CD4-positive, CD25-positive, alpha-beta regulatory T cell (primary cell): ENCODE measurements at regions not wholly inside any gene's neighbourhood (a gene's known extent, or its start where the extent isn't known, plus 50 kb on each side); places are given as distances from the start of the nearest gene placed in this dataset.

Source experiments
- ATAC-seq, 2 donors: fragments of 150-1000 bp; cut with Tn5 transposase; one replicate each; pipeline ENCODE4 v1.10.0; 2021; ENCODE audit warnings: low read depth in 2 of 2, moderate number of reproducible peaks in 2 of 2, moderate library complexity in 1 of 2
- DNase-seq, 3 donors: peaks; one replicate each; pipeline versions ENCODE4 v3.0.0 to v3.0.0-alpha.2; 2012 to 2022; ENCODE audit warnings: mixed read lengths in 1 of 3
- H3K27ac ChIP-seq: one replicate; pipeline ENCODE4 v1.7.0; 2013; ENCODE audit warnings: mild to moderate bottlenecking, low read length; ENCODE audit not compliant: insufficient read depth, poor library complexity, severe bottlenecking
- H3K27me3 ChIP-seq: one replicate; pipeline ENCODE4 v1.7.0; 2013; ENCODE audit warnings: low read length; ENCODE audit not compliant: control insufficient read depth, insufficient read depth
- H3K36me3 ChIP-seq: one replicate; pipeline ENCODE4 v1.7.0; 2013; ENCODE audit warnings: mild to moderate bottlenecking, low read length, moderate library complexity; ENCODE audit not compliant: control insufficient read depth, insufficient read depth
- H3K4me1 ChIP-seq: 2 replicates; pipeline ENCODE4 v1.7.0; 2013; ENCODE audit warnings: mild to moderate bottlenecking, low read length; ENCODE audit not compliant: insufficient read depth, control insufficient read depth, poor library complexity, severe bottlenecking
- H3K4me3 ChIP-seq: one replicate; pipeline ENCODE4 v1.7.0; 2013; ENCODE audit warnings: low read depth, mild to moderate bottlenecking, low read length, moderate library complexity
- H3K9me3 ChIP-seq, 2 experiments: 1 replicate in 1 of 2; 2 replicates in 1 of 2; pipeline ENCODE4 v1.7.0; 2013; ENCODE audit warnings: low read length in 2 of 2, mild to moderate bottlenecking in 1 of 2, moderate library complexity in 1 of 2; ENCODE audit not compliant: control insufficient read depth in 2 of 2
- H3K27ac Mint-ChIP-seq, 3 donors: one replicate each; pipeline ENCODE4 v1.8.0; 2020 to 2022; ENCODE audit warnings: mild to moderate bottlenecking in 3 of 3, mixed read lengths in 3 of 3, moderate library complexity in 2 of 3
- H3K27me3 Mint-ChIP-seq: one replicate; pipeline ENCODE4 v1.8.0; 2022; ENCODE audit warnings: mild to moderate bottlenecking, mixed read lengths
- H3K36me3 Mint-ChIP-seq: one replicate; pipeline ENCODE4 v1.8.0; 2020; ENCODE audit warnings: mixed read lengths
- H3K4me1 Mint-ChIP-seq, 4 donors: one replicate each; pipeline ENCODE4 v1.8.0; 2020 to 2022; ENCODE audit warnings: mixed read lengths in 4 of 4, mild to moderate bottlenecking in 1 of 4
- H3K4me3 Mint-ChIP-seq, 4 donors: one replicate each; pipeline ENCODE4 v1.8.0; 2020 to 2022; ENCODE audit warnings: mild to moderate bottlenecking in 4 of 4, mixed read lengths in 4 of 4, moderate library complexity in 3 of 4
- H3K9me3 Mint-ChIP-seq, 7 donors: one replicate each; pipeline ENCODE4 v1.8.0; 2020 to 2022; ENCODE audit warnings: mixed read lengths in 7 of 7, mild to moderate bottlenecking in 3 of 7, moderate library complexity in 2 of 7

DNA sequence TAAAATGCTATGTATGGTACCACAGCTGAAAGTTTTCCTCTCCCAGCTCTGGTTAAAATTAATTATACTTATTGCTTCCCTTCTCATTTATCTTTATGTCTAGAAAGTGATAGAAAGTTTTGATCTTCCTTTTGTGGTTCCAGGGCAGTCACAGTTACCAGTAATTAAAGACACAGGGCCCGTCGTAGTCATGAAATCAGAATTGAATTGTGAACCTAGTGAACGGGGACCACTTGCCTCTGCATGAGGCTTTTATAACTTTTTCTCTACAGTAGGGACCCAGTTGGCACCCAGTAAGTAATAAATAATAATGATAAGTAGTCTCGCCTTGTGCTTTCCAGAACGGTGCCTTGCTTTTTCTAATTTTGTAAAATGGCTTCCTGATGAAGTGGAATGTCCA, 231.7 kb upstream of the SATB1 start:
- H3K36me3 ChIP-seq = no peaks in the 10 kb centered on the region
- H3K27ac ChIP-seq = no peak overlapping the region
- peak overlapping the region in 1 of 3 donors; percentile 3 for H3K27ac Mint-ChIP-seq
- H3K36me3 Mint-ChIP-seq = no peaks in the 10 kb centered on the region
- peaks cover 4% of the 10 kb centered on the region for H3K27me3 Mint-ChIP-seq
- H3K4me1 Mint-ChIP-seq = peaks cover 7 to 27% (median 17%) of the 10 kb centered on the region in 4 donors
- no peaks in the 10 kb centered on the region for H3K27me3 ChIP-seq
- H3K9me3 Mint-ChIP-seq = peaks cover 0 to 3% (median 0%) of the 10 kb centered on the region in 7 donors
- H3K4me3 Mint-ChIP-seq = no peak overlapping the region
- H3K4me1 ChIP-seq = peaks cover 8% of the 10 kb centered on the region
- no peak for DNase-seq
- H3K9me3 ChIP-seq = no peaks in the 10 kb centered on the region
- ATAC-seq = no peak
- no peak overlapping the region for H3K4me3 ChIP-seq

DNA sequence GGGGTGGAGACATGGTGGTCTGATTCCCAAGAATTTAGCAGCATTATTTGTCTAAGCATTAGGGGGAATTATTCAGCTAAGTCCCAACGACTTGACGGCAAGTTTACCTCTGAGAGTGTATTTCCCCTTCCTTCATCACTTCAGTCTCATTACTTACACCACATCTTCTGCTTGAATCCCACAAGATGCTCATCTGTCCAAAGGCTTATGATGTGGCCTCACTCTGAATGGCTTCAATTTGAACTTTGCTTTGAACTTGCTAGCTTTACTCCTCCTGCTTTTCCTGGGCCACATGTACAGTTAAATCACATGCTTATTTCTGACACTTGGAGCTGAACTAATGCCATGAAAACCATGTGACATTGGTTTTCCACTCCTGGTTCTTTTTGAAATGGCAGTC, 231.3 kb upstream of the SATB1 start:
- Histone ChIP-seq H3K36me3 (no peaks in the 10 kb centered on the region), H3K9me3 (no peaks in the 10 kb centered on the region), H3K27me3 (no peaks in the 10 kb centered on the region), H3K4me1 (peaks cover 8% of the 10 kb centered on the region), H3K27ac (no peak overlapping the region), H3K4me3 (no peak overlapping the region)
- Mint-ChIP-seq H3K27ac (no peak overlapping the region), H3K27me3 (peaks cover 4% of the 10 kb centered on the region), H3K4me3 (no peak overlapping the region), H3K4me1 (peaks cover 7 to 23% (median 16%) of the 10 kb centered on the region in 4 donors), H3K36me3 (no peaks in the 10 kb centered on the region), H3K9me3 (peaks cover 0 to 3% (median 0%) of the 10 kb centered on the region in 7 donors)
- no peak for DNase-seq
- ATAC-seq = no peak

DNA sequence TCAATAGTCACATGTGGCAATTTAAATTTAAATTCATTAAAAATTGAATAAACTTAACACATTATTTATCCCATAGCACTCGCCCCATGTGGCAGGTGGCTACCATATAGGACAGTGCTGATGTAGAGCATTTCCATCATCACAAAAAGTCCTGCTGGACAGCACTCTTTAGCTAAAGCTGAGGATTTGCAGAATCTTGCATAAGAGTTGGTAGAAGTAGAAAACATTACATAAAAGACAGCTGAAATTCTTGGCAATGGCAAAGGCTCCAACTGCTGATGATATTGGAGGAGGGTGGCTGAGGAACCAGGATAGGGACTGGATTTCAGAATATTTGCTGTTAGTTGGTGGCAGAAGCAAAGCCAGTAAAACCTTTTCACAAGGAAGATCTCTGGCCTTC, 230.7 kb upstream of the SATB1 start:
- DNase-seq (no peak), ATAC-seq (no peak)
- Histone ChIP-seq H3K4me3 (no peak overlapping the region), H3K4me1 (peaks cover 8% of the 10 kb centered on the region), H3K27me3 (no peaks in the 10 kb centered on the region), H3K27ac (no peak overlapping the region), H3K36me3 (no peaks in the 10 kb centered on the region), H3K9me3 (no peaks in the 10 kb centered on the region)
- peak overlapping the region in 1 of 3 donors; percentile 39 for H3K27ac Mint-ChIP-seq
- H3K27me3 Mint-ChIP-seq = peaks cover under 1% of the 10 kb centered on the region
- no peak overlapping the region for H3K4me3 Mint-ChIP-seq
- H3K4me1 Mint-ChIP-seq = peaks cover 7 to 17% (median 12%) of the 10 kb centered on the region in 4 donors
- H3K9me3 Mint-ChIP-seq = peaks cover 0 to 2% (median 0%) of the 10 kb centered on the region in 7 donors
- H3K36me3 Mint-ChIP-seq = no peaks in the 10 kb centered on the region

DNA sequence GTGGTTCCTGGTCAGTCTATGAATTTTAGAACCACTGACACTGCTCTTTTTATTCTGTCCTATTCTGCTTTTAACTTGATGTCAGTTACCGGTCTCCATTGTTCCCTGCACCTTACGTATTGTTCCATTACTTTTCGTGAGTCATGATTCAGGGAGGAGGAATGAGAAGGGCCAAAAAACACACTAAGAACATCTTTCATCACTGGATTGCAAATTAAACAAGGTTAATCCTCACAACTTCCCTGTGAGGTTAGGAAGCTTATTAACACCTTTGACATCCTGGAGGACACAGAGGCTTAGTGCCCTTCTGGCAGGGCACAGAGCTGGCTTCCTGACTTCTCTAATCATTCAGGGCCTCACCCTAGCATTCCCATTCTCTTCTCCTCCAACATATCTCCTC, 227.6 kb upstream of the SATB1 start:
- no peaks in the 10 kb centered on the region for H3K36me3 ChIP-seq
- H3K27me3 ChIP-seq = no peaks in the 10 kb centered on the region
- no peak for DNase-seq
- no peak overlapping the region for H3K27ac Mint-ChIP-seq
- H3K9me3 ChIP-seq = no peaks in the 10 kb centered on the region
- H3K4me1 ChIP-seq = peaks cover 16% of the 10 kb centered on the region
- no peak overlapping the region for H3K27ac ChIP-seq
- peaks cover 11 to 29% (median 18%) of the 10 kb centered on the region in 4 donors for H3K4me1 Mint-ChIP-seq
- no peaks in the 10 kb centered on the region for H3K27me3 Mint-ChIP-seq
- no peak overlapping the region for H3K4me3 ChIP-seq
- peaks cover 0 to 2% (median 0%) of the 10 kb centered on the region in 7 donors for H3K9me3 Mint-ChIP-seq
- no peaks in the 10 kb centered on the region for H3K36me3 Mint-ChIP-seq
- no peak for ATAC-seq
- H3K4me3 Mint-ChIP-seq = no peak overlapping the region

DNA sequence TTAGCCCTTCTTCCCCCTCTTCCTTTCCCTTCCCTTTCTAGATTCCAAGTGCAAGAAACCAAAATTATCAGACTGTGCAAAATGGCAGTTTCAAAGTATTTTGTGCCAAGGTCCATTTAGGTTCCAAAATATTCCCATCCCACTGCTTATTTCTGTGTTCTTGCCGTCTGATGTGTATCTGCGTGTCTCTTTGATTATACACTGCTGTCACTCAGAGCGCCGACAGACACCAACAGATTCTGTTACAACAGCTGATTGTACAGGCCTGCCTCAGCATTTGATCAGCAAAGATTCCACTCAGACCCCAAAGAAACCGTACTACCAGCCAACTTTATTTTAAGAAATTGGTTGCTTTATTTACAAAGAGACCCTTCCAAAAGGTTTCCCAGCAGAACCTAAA, 225.6 kb upstream of the SATB1 start:
- no peaks in the 10 kb centered on the region for H3K27me3 ChIP-seq
- no peaks in the 10 kb centered on the region for H3K36me3 Mint-ChIP-seq
- H3K4me3 Mint-ChIP-seq = no peak overlapping the region
- H3K27ac ChIP-seq = no peak overlapping the region
- no peak for ATAC-seq
- no peak overlapping the region for H3K4me3 ChIP-seq
- DNase-seq = no peak
- H3K27me3 Mint-ChIP-seq = no peaks in the 10 kb centered on the region
- H3K36me3 ChIP-seq = no peaks in the 10 kb centered on the region
- H3K9me3 ChIP-seq = no peaks in the 10 kb centered on the region
- peaks cover 0 to 2% (median 0%) of the 10 kb centered on the region in 7 donors for H3K9me3 Mint-ChIP-seq
- peaks cover 14% of the 10 kb centered on the region for H3K4me1 ChIP-seq
- peaks cover 7 to 23% (median 19%) of the 10 kb centered on the region in 4 donors for H3K4me1 Mint-ChIP-seq
- no peak overlapping the region for H3K27ac Mint-ChIP-seq

DNA sequence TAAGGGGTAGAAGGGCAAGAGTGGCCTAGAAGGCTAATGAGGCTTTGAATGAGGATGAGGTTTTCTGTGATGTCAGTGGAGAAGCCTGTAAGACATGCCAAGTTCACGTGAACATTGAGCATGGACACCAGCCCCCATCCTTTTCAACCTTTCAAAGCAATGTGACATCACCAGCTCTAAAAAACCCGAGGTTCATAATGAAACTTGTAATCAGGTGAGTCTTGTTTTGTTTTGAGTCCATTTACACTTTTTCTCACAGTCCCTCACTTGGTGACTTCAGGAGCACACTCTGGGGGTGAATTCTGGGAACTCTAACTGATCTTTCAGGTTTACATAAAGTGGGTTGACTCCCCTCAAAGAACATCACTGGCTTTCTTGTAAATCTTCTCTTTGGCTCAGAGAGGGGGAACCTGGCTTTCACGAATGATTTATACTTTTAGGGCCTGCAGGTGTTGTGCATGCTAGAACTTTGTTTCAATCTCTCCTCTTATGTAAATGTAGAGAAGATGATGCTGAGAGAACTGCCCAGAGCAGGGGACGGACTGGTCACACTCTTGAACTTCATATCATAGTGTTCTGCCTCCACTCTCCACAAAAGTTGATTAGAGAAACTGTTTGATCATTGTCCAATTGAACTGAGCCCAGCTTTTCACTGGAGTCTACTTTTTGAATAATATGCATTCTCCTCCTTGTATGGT, 224.7 kb upstream of the SATB1 start:
- peak overlapping the region; percentile 48 for H3K27ac ChIP-seq
- H3K9me3 Mint-ChIP-seq = peaks cover 0 to 2% (median 0%) of the 10 kb centered on the region in 7 donors
- no peaks in the 10 kb centered on the region for H3K9me3 ChIP-seq
- H3K4me1 ChIP-seq = peaks cover 14% of the 10 kb centered on the region
- H3K27me3 Mint-ChIP-seq = no peaks in the 10 kb centered on the region
- peaks cover 7 to 23% (median 20%) of the 10 kb centered on the region in 4 donors for H3K4me1 Mint-ChIP-seq
- no peaks in the 10 kb centered on the region for H3K27me3 ChIP-seq
- no peaks in the 10 kb centered on the region for H3K36me3 ChIP-seq
- ATAC-seq (peak; percentile 55 to 58), DNase-seq (peak; percentile 35 to 89 (median 52))
- H3K4me3 ChIP-seq = peak overlapping the region; percentile 33
- no peaks in the 10 kb centered on the region for H3K36me3 Mint-ChIP-seq
- H3K27ac Mint-ChIP-seq = peak overlapping the region; percentile 72 to 85 (median 84)
- peak overlapping the region in 2 of 4 donors; percentile 2 to 39 for H3K4me3 Mint-ChIP-seq

DNA sequence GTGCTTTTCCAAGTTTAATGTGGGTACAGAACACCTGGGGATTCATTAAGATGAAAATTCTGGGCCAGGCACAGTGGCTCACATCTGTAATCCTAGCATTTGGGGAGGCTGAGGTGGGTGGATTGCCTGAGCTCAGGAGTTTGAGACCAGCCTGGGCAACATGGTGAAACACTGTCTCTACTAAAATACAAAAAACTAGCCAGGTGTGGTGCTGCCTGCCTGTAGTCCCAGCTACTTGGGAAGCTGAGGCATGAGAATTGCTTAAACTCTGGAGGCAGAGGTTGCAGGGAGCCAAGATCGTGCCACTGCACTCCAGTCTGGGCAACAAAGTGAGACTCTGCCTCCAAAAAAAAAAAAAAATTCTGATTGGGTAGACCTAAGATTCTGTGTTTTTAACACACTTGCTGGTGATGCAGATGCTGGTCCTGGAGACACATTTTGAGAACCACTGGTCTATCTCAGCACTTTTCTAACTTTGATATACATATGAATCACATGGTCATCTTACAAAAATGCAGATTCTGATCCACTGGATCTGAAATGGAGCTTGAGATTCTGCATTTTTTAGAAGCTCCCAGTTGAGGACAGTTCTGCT, 223.8 kb upstream of the SATB1 start:
- no peak overlapping the region for H3K4me3 ChIP-seq
- no peaks in the 10 kb centered on the region for H3K27me3 ChIP-seq
- Mint-ChIP-seq H3K9me3 (peaks cover 0 to 2% (median 0%) of the 10 kb centered on the region in 7 donors), H3K4me1 (peaks cover 7 to 31% (median 22%) of the 10 kb centered on the region in 4 donors), H3K27me3 (no peaks in the 10 kb centered on the region), H3K27ac (peak overlapping the region in 2 of 3 donors; percentile 84 to 85), H3K4me3 (no peak overlapping the region), H3K36me3 (no peaks in the 10 kb centered on the region)
- no peak for ATAC-seq
- no peaks in the 10 kb centered on the region for H3K36me3 ChIP-seq
- no peaks in the 10 kb centered on the region for H3K9me3 ChIP-seq
- peaks cover 19% of the 10 kb centered on the region for H3K4me1 ChIP-seq
- no peak overlapping the region for H3K27ac ChIP-seq
- DNase-seq = no peak
